ENCODE measurements at regions not wholly inside any gene's neighbourhood (a gene's known extent, or its start where the extent isn't known, plus 50 kb on each side); places are given as distances from the start of the nearest gene placed in this dataset.

DNA sequence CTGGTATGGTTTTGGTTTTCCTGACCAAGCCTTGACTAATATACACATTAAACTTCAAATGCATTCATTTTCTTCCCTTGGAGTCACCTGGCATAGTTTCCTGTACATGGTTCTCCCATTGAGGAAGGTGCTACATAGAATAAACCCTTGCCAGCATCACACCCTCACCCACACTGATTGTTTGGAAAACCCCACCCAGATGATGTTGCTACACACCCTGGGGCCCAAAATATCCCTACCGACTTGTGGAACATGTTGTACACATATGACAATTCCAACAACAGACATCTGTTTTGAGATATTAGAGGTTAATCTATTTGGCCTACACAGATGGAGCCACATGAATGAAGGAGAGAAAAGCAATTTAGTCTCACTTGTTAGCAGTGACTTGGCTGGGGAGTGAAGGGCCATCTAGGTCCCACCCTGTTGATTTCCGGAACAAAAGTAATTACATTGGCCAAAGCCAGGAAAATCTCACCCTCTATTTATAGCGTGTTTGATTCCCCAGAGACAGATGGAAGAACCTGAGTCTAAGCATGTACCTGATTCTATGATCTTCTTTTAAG, 606.0 kb upstream of the BTBD3 start:
- TF ChIP-seq GATA2 (IDR thresholded peaks at IDR 0.05; ENCODE audit: low read depth, low read length) (no peak), GATA3 (IDR thresholded peaks at IDR 0.05; ENCODE audit: low read depth, low read length) (no peak)

Measured in SH-SY5Y (cell line).